ENCODE measurements at regions not wholly inside any gene's neighbourhood (a gene's known extent, or its start where the extent isn't known, plus 50 kb on each side); places are given as distances from the start of the nearest gene placed in this dataset.

- Histone ChIP-seq H3K9me3 (ENCODE audit: control insufficient read depth, insufficient read depth, low read length) (no peaks in the 10 kb centered on the region), H3K27me3 (ENCODE audit: control insufficient read depth, insufficient read depth, low read length) (no peaks in the 10 kb centered on the region), H3K36me3 (ENCODE audit: control insufficient read depth, insufficient read depth, low read length) (no peaks in the 10 kb centered on the region), H3K4me3 (ENCODE audit: low read length) (no peak overlapping the region), H3K27ac (ENCODE audit: low read length) (no peak overlapping the region), H3K4me1 (ENCODE audit: control insufficient read depth, insufficient read depth, low read length) (no peaks in the 10 kb centered on the region)
- Mint-ChIP-seq H3K27me3 (ENCODE audit: low read depth in 2 of 2) (no peaks in the 10 kb centered on the region), H3K27ac (no peak overlapping the region), H3K9me3 (peaks cover 9 to 21% of the 10 kb centered on the region in 2 donors), H3K4me1 (no peaks in the 10 kb centered on the region), H3K4me3 (no peak overlapping the region), H3K36me3 (no peaks in the 10 kb centered on the region)
- no peak for TF ChIP-seq CTCF (IDR thresholded peaks at IDR 0.05)
- ATAC-seq (no peak), DNase-seq (no peak)
- WGBS (ENCODE audit: insufficient coverage): 90% methylated on average over 2 of the region's 2 CpGs
- intact Hi-C loops (cut with micrococcal nuclease): no loop called here
Observed at GRCh38 chr10:64534616-64535015, 1013.4 kb downstream of the REEP3 start.

- no peaks in the 10 kb centered on the region for H3K4me1 Mint-ChIP-seq
- intact Hi-C loops (cut with micrococcal nuclease): no loop called here
- TF ChIP-seq CTCF (IDR thresholded peaks at IDR 0.05): no peak
- H3K36me3 Mint-ChIP-seq: no peaks in the 10 kb centered on the region
- H3K9me3 Mint-ChIP-seq: peaks cover 9 to 22% of the 10 kb centered on the region in 2 donors
- ATAC-seq (no peak), DNase-seq (no peak)
- 90% methylated on average over 9 of the region's 9 CpGs for WGBS (ENCODE audit: insufficient coverage)
- Histone ChIP-seq H3K27me3 (ENCODE audit: control insufficient read depth, insufficient read depth, low read length) (no peaks in the 10 kb centered on the region), H3K4me3 (ENCODE audit: low read length) (no peak overlapping the region), H3K9me3 (ENCODE audit: control insufficient read depth, insufficient read depth, low read length) (no peaks in the 10 kb centered on the region), H3K4me1 (ENCODE audit: control insufficient read depth, insufficient read depth, low read length) (no peaks in the 10 kb centered on the region), H3K36me3 (ENCODE audit: control insufficient read depth, insufficient read depth, low read length) (no peaks in the 10 kb centered on the region), H3K27ac (ENCODE audit: low read length) (no peak overlapping the region)
- no peaks in the 10 kb centered on the region for H3K27me3 Mint-ChIP-seq (ENCODE audit: low read depth in 2 of 2)
- no peak overlapping the region for H3K4me3 Mint-ChIP-seq
- no peak overlapping the region for H3K27ac Mint-ChIP-seq
Observed at GRCh38 chr10:64535131-64535867, 1014.1 kb downstream of the REEP3 start.

GRCh38 chr10:64537112-64537511 lies 1015.9 kb downstream of the REEP3 start:
- H3K27ac Mint-ChIP-seq: no peak overlapping the region
- Histone ChIP-seq H3K4me3 (ENCODE audit: low read length) (no peak overlapping the region), H3K27me3 (ENCODE audit: control insufficient read depth, insufficient read depth, low read length) (no peaks in the 10 kb centered on the region), H3K36me3 (ENCODE audit: control insufficient read depth, insufficient read depth, low read length) (no peaks in the 10 kb centered on the region), H3K27ac (ENCODE audit: low read length) (no peak overlapping the region), H3K9me3 (ENCODE audit: control insufficient read depth, insufficient read depth, low read length) (no peaks in the 10 kb centered on the region), H3K4me1 (ENCODE audit: control insufficient read depth, insufficient read depth, low read length) (no peaks in the 10 kb centered on the region)
- no peak for TF ChIP-seq CTCF (IDR thresholded peaks at IDR 0.05)
- no peak for ATAC-seq
- H3K36me3 Mint-ChIP-seq: no peaks in the 10 kb centered on the region
- no peaks in the 10 kb centered on the region for H3K27me3 Mint-ChIP-seq (ENCODE audit: low read depth in 2 of 2)
- H3K4me3 Mint-ChIP-seq: no peak overlapping the region
- no peak for DNase-seq
- H3K9me3 Mint-ChIP-seq: peaks cover 8 to 14% of the 10 kb centered on the region in 2 donors
- H3K4me1 Mint-ChIP-seq: no peaks in the 10 kb centered on the region
- intact Hi-C loops (cut with micrococcal nuclease): no loop called here

DNA sequence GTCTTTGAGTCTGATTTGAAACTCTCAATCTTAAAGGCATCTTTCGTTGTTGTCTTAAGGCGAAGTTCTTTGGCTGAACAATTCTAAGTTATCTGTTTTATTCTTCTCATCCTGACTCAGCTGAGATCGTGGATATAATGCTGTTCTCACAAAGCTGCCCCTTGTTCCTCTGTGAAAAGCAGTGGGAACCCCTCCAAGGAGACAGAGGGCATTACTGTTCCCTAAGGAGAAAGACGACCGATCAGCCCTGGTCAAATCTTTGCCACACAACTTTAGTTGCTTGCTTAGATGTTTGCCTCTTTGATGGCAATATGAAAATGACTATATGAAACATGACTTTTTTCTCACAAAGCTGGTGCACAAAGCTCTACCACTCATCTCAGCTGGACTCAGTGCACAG lies 1016.7 kb downstream of the REEP3 start:
- Mint-ChIP-seq H3K4me3 (no peak overlapping the region), H3K36me3 (no peaks in the 10 kb centered on the region), H3K4me1 (no peaks in the 10 kb centered on the region), H3K9me3 (peaks cover 7 to 12% of the 10 kb centered on the region in 2 donors), H3K27me3 (ENCODE audit: low read depth in 2 of 2) (no peaks in the 10 kb centered on the region), H3K27ac (no peak overlapping the region)
- Histone ChIP-seq H3K27me3 (ENCODE audit: control insufficient read depth, insufficient read depth, low read length) (no peaks in the 10 kb centered on the region), H3K4me3 (ENCODE audit: low read length) (no peak overlapping the region), H3K36me3 (ENCODE audit: control insufficient read depth, insufficient read depth, low read length) (no peaks in the 10 kb centered on the region), H3K9me3 (ENCODE audit: control insufficient read depth, insufficient read depth, low read length) (no peaks in the 10 kb centered on the region), H3K4me1 (ENCODE audit: control insufficient read depth, insufficient read depth, low read length) (no peaks in the 10 kb centered on the region), H3K27ac (ENCODE audit: low read length) (no peak overlapping the region)
- 84% methylated on average over 5 of the region's 5 CpGs for WGBS (ENCODE audit: insufficient coverage)
- no peak for TF ChIP-seq CTCF (IDR thresholded peaks at IDR 0.05)
- ATAC-seq (no peak), DNase-seq (no peak)
- intact Hi-C loops (cut with micrococcal nuclease): no loop called here

All from natural killer cell (primary cell).